Pancreas (tissue), 10 donors: ENCODE measurements at regions not wholly inside any gene's neighbourhood (a gene's known extent, or its start where the extent isn't known, plus 50 kb on each side); places are given as distances from the start of the nearest gene placed in this dataset.
A peak's percentile ranks its signal among the peaks of the same experiment; 100 is the strongest.

Source experiments
- ATAC-seq, 4 donors: fragments of 200-7000 bp; cut with Tn5 transposase; one replicate each; pipeline versions ENCODE4 v1.8.0 to v1.9.1; 2020; ENCODE audit warnings: mild to moderate bottlenecking in 4 of 4, moderate library complexity in 4 of 4
- DNase-seq, 6 donors: peaks; one replicate each; pipeline ENCODE4 v3.0.0-alpha.2; 2020
- FAIRE-seq: peaks from 2 replicates; lab custom pipeline; 2012; peaks lifted over from hg19 to GRCh38; lab: Jason Lieb, UNC
- H3K27ac ChIP-seq, 4 donors: fragments of 200-600 bp; sonication (generic); 1 replicate in 3 of 4; 2 replicates in 1 of 4; pipeline versions ENCODE4 v1.5.0 to v1.8.0; 2020
- H3K27me3 ChIP-seq, 4 donors: fragments of 200-600 bp; one replicate each; pipeline ENCODE4 v1.8.0; 2021
- H3K36me3 ChIP-seq, 3 donors: fragments of 200-600 bp; sonication (generic) in 1 of 3; one replicate each; pipeline versions ENCODE4 v1.5.0 to v1.8.0; 2020 to 2021
- H3K4me1 ChIP-seq, 3 donors: fragments of 200-600 bp; one replicate each; pipeline ENCODE4 v1.8.0; 2021
- H3K4me3 ChIP-seq, 4 donors: fragments of 200-600 bp; sonication (generic) in 2 of 4; one replicate each; pipeline versions ENCODE4 v1.5.0 to v1.8.0; 2020 to 2021
- H3K9me3 ChIP-seq, 4 donors: fragments of 200-600 bp; one replicate each; pipeline ENCODE4 v1.8.0; 2021
- CTCF ChIP-seq, 4 donors: fragments of 200-600 bp; sonication (generic) in 3 of 4; IDR thresholded peaks; one replicate each; pipeline versions ENCODE4 v1.5.0 to v1.8.0; 2021; ENCODE audit warnings: antibody characterized with exemption in 4 of 4
- WGBS, 2 donors: extraction: QIAGEN DNeasy Blood & Tissue Kit; methylation state at CpG; one replicate each; pipeline ENCODE4 v1.1.7; 2013; 5-methylcytosine and 5-hydroxymethylcytosine counted together
- intact Hi-C, 3 donors: fragments of 100-400 bp; cut with DNase I; formaldehyde crosslinking; loops; one replicate each; pipeline versions ENCODE4 v1.11.1 to v1.14.2; 2022
- donor health status: healthy with polysubstance abuse.
- donor health status: DM: no; HTN: no; CAD: no; lungs with moderate emphysema.
- donor health status: DM: no; HTN: no; CAD: no.
- donor health status: control.
- donor health status: control.
- donor health status: Bipolar disorder and iron deficiency.
- donor health status: DM: yes; HTN: yes; CAD: no.
- donor health status: DM: no; HTN: no; CAD: no.
- donor health status: DM: no; HTN: no; CAD: no.
- donor health status: DM: yes; HTN: yes; CAD: no.

- no peaks in the 10 kb centered on the region for H3K27me3 ChIP-seq
- ATAC-seq (peak in 3 of 4 donors; percentile 20 to 59 (median 32)), DNase-seq (no peak), FAIRE-seq (no peak)
- H3K4me3 ChIP-seq, result no peak overlapping the region
- WGBS, 2 donors, result 0 to 12% methylated on average over 1 of the region's 1 CpG
- TF ChIP-seq CTCF (IDR thresholded peaks at IDR 0.05), result no peak
- H3K36me3 ChIP-seq, result no peaks in the 10 kb centered on the region
- no peak overlapping the region for H3K27ac ChIP-seq
- intact Hi-C loops, result no loop called here
- H3K9me3 ChIP-seq, result no peaks in the 10 kb centered on the region
- H3K4me1 ChIP-seq, result no peaks in the 10 kb centered on the region
Measured at GRCh38 chr9:92196909-92197308, 81.7 kb upstream of the SPTLC1 start.

- H3K27me3 ChIP-seq, result no peaks in the 10 kb centered on the region
- H3K4me3 ChIP-seq, result no peak overlapping the region
- no peak overlapping the region for H3K27ac ChIP-seq
- no peaks in the 10 kb centered on the region for H3K9me3 ChIP-seq
- intact Hi-C loops, result no loop called here
- H3K4me1 ChIP-seq, result no peaks in the 10 kb centered on the region
- DNase-seq, result no peak
- no peaks in the 10 kb centered on the region for H3K36me3 ChIP-seq
- ATAC-seq, result no peak
- FAIRE-seq, result no peak
- no peak for TF ChIP-seq CTCF (IDR thresholded peaks at IDR 0.05)
Measured at GRCh38 chr9:92196400-92196799, 81.2 kb upstream of the SPTLC1 start.

- WGBS, 2 donors, result 74 to 81% methylated on average over 6 of the region's 6 CpGs
- DNase-seq (no peak), ATAC-seq (no peak), FAIRE-seq (no peak)
- no peaks in the 10 kb centered on the region for H3K9me3 ChIP-seq
- no peaks in the 10 kb centered on the region for H3K27me3 ChIP-seq
- no peak overlapping the region for H3K4me3 ChIP-seq
- H3K27ac ChIP-seq, result no peak overlapping the region
- H3K4me1 ChIP-seq, result no peaks in the 10 kb centered on the region
- no peaks in the 10 kb centered on the region for H3K36me3 ChIP-seq
- intact Hi-C loops, result no loop called here
- no peak for TF ChIP-seq CTCF (IDR thresholded peaks at IDR 0.05)
Measured at GRCh38 chr9:92191801-92192200, 76.6 kb upstream of the SPTLC1 start.

GRCh38 chr9:92190536-92190790 lies 75.2 kb upstream of the SPTLC1 start:
- DNase-seq (no peak), FAIRE-seq (no peak), ATAC-seq (no peak)
- 70 to 73% methylated on average over 2 of the region's 2 CpGs for WGBS, 2 donors
- Histone ChIP-seq H3K9me3 (no peaks in the 10 kb centered on the region), H3K36me3 (no peaks in the 10 kb centered on the region), H3K4me1 (no peaks in the 10 kb centered on the region), H3K4me3 (no peak overlapping the region), H3K27me3 (no peaks in the 10 kb centered on the region), H3K27ac (no peak overlapping the region)
- intact Hi-C loops, result no loop called here
- no peak for TF ChIP-seq CTCF (IDR thresholded peaks at IDR 0.05)

GRCh38 chr9:92189782-92190535 lies 74.7 kb upstream of the SPTLC1 start:
- no peaks in the 10 kb centered on the region for H3K27me3 ChIP-seq
- ATAC-seq (no peak), FAIRE-seq (no peak), DNase-seq (no peak)
- no peaks in the 10 kb centered on the region for H3K4me1 ChIP-seq
- 66 to 72% methylated on average over 29 to 30 of the region's 30 CpGs for WGBS, 2 donors
- no peak overlapping the region for H3K4me3 ChIP-seq
- no peaks in the 10 kb centered on the region for H3K36me3 ChIP-seq
- no peak for TF ChIP-seq CTCF (IDR thresholded peaks at IDR 0.05)
- H3K9me3 ChIP-seq, result no peaks in the 10 kb centered on the region
- intact Hi-C loops, result no loop called here
- H3K27ac ChIP-seq, result no peak overlapping the region
